ENCODE measurements at regions not wholly inside any gene's neighbourhood (a gene's known extent, or its start where the extent isn't known, plus 50 kb on each side); places are given as distances from the start of the nearest gene placed in this dataset.
A peak's percentile ranks its signal among the peaks of the same experiment; 100 is the strongest.

- Mint-ChIP-seq H3K9me3 (ENCODE audit: low read depth) (no peaks in the 10 kb centered on the region), H3K27me3 (ENCODE audit: low read depth) (no peaks in the 10 kb centered on the region), H3K27ac (ENCODE audit: unreplicated experiment) (no peak overlapping the region), H3K4me3 (ENCODE audit: unreplicated experiment) (no peak overlapping the region), H3K36me3 (ENCODE audit: low read depth) (no peaks in the 10 kb centered on the region), H3K4me1 (ENCODE audit: low read depth) (peaks cover 33% of the 10 kb centered on the region)
- TF ChIP-seq CTCF (IDR thresholded peaks at IDR 0.05): no peak
- DNase-seq (ENCODE audit: low spot score): no peak
Observed at GRCh38 chr20:11810311-11811083, 107.2 kb upstream of the BTBD3 start.

DNA sequence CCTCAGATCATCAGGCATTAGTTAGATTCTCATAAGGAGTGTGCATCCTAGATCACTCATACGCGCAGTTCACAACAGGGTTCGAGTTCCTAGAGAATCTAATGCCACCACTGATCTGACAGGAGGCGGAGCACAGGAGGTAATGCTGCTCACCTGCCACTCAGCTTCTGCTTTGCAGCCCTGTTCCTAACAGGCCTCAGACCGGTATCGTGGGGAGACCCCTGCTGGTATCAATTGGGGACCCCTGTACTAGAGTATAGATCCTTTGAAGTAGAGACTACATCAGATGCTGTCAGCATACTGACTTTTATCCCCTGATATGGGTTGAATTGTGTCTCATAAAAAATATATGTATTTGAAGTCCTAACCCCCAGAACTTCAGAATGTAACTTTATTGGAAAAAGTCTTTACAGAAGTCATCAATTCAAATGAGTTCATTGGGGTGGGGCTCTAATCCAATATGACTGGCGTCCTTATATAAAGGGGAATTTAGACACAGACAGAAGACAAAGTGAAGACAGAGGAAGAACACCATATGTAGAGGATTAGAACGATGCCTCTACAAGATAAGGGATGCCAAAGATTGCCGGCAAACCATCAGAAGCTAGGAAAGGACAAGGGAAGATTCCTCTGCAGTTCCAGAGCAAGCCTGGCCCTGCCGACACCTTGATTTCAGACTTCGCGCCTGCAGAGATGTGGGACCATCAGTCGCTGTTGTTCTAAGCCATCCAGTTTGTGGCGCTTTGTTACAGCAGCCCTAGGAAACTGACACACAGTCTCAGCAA is 104.4 kb upstream of the BTBD3 start:
- DNase-seq (ENCODE audit: low spot score): no peak
- TF ChIP-seq CTCF (IDR thresholded peaks at IDR 0.05): no peak
- Mint-ChIP-seq H3K27ac (ENCODE audit: unreplicated experiment) (no peak overlapping the region), H3K9me3 (ENCODE audit: low read depth) (no peaks in the 10 kb centered on the region), H3K36me3 (ENCODE audit: low read depth) (no peaks in the 10 kb centered on the region), H3K27me3 (ENCODE audit: low read depth) (no peaks in the 10 kb centered on the region), H3K4me1 (ENCODE audit: low read depth) (peaks cover 16% of the 10 kb centered on the region), H3K4me3 (ENCODE audit: unreplicated experiment) (no peak overlapping the region)

GRCh38 chr20:11814267-11814666 is 103.4 kb upstream of the BTBD3 start:
- no peaks in the 10 kb centered on the region for H3K9me3 Mint-ChIP-seq (ENCODE audit: low read depth)
- no peak overlapping the region for H3K4me3 Mint-ChIP-seq (ENCODE audit: unreplicated experiment)
- peaks cover 16% of the 10 kb centered on the region for H3K4me1 Mint-ChIP-seq (ENCODE audit: low read depth)
- no peaks in the 10 kb centered on the region for H3K36me3 Mint-ChIP-seq (ENCODE audit: low read depth)
- H3K27ac Mint-ChIP-seq (ENCODE audit: unreplicated experiment): no peak overlapping the region
- H3K27me3 Mint-ChIP-seq (ENCODE audit: low read depth): no peaks in the 10 kb centered on the region
- no peak for TF ChIP-seq CTCF (IDR thresholded peaks at IDR 0.05)
- no peak for DNase-seq (ENCODE audit: low spot score)

- TF ChIP-seq CTCF (IDR thresholded peaks at IDR 0.05): no peak
- Mint-ChIP-seq H3K27ac (ENCODE audit: unreplicated experiment) (no peak overlapping the region), H3K36me3 (ENCODE audit: low read depth) (no peaks in the 10 kb centered on the region), H3K4me1 (ENCODE audit: low read depth) (peaks cover 15% of the 10 kb centered on the region), H3K27me3 (ENCODE audit: low read depth) (no peaks in the 10 kb centered on the region), H3K4me3 (ENCODE audit: unreplicated experiment) (no peak overlapping the region), H3K9me3 (ENCODE audit: low read depth) (no peaks in the 10 kb centered on the region)
- no peak for DNase-seq (ENCODE audit: low spot score)
Observed at GRCh38 chr20:11820838-11821237, 96.9 kb upstream of the BTBD3 start.

DNA sequence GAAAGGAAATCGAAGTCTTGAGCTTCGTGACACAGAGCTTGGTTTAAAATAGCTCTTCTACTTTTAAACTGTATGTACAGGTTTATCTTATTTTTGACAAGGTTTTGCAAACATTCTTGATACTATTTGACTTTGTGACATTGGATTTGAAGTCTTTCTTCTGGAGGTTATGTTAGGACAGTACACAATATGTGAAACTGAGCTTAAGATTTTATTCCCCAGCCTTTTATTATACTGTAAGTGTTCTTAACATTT is 95.2 kb upstream of the BTBD3 start:
- no peak for TF ChIP-seq CTCF (IDR thresholded peaks at IDR 0.05)
- H3K4me1 Mint-ChIP-seq (ENCODE audit: low read depth): peaks cover 11% of the 10 kb centered on the region
- no peaks in the 10 kb centered on the region for H3K36me3 Mint-ChIP-seq (ENCODE audit: low read depth)
- H3K9me3 Mint-ChIP-seq (ENCODE audit: low read depth): peaks cover 3% of the 10 kb centered on the region
- peak overlapping the region; percentile 25 for H3K27ac Mint-ChIP-seq (ENCODE audit: unreplicated experiment)
- DNase-seq (ENCODE audit: low spot score): no peak
- H3K4me3 Mint-ChIP-seq (ENCODE audit: unreplicated experiment): no peak overlapping the region
- H3K27me3 Mint-ChIP-seq (ENCODE audit: low read depth): no peaks in the 10 kb centered on the region
